Dedifferentiated amniotic fluid mesenchymal stem cell (primary cell): ENCODE measurements at regions not wholly inside any gene's neighbourhood (a gene's known extent, or its start where the extent isn't known, plus 50 kb on each side); places are given as distances from the start of the nearest gene placed in this dataset.
"Not testable (repeated sequence)": the region's sequence is repeated elsewhere in the genome, so short reads cannot be mapped to it uniquely, and the experiment has no call there.

ENCODE experiments used
- DNase-seq: peaks from one replicate; pipeline ENCODE4 v3.0.0-alpha.2; 2016; ENCODE audit errors: extremely low spot score

GRCh38 chr17:36845916-36846315, 91.4 kb upstream of the LHX1 start:
- no peak for DNase-seq

- DNase-seq, result no peak
Observed at GRCh38 chr17:36846410-36847292, 90.6 kb upstream of the LHX1 start.

- no peak for DNase-seq
Observed at GRCh38 chr17:36848008-36848902, 89.0 kb upstream of the LHX1 start.

GRCh38 chr17:36849020-36849419, 88.3 kb upstream of the LHX1 start:
- not testable (repeated sequence) for DNase-seq

GRCh38 chr17:36849871-36850348, 87.4 kb upstream of the LHX1 start:
- peak; percentile 21 for DNase-seq

GRCh38 chr17:36850790-36851189, 86.5 kb upstream of the LHX1 start:
- no peak for DNase-seq

GRCh38 chr17:36851250-36851649, 86.0 kb upstream of the LHX1 start:
- no peak for DNase-seq

- DNase-seq, result not testable (repeated sequence)
Observed at GRCh38 chr17:36852478-36852877, 84.8 kb upstream of the LHX1 start.

- no peak for DNase-seq
Observed at GRCh38 chr17:36854982-36855381, 82.3 kb upstream of the LHX1 start.

GRCh38 chr17:36855459-36855858, 81.8 kb upstream of the LHX1 start:
- no peak for DNase-seq

- no peak for DNase-seq
Observed at GRCh38 chr17:36856222-36856621, 81.1 kb upstream of the LHX1 start.

GRCh38 chr17:36856903-36857381, 80.3 kb upstream of the LHX1 start:
- no peak for DNase-seq

GRCh38 chr17:36857698-36858097, 79.6 kb upstream of the LHX1 start:
- no peak for DNase-seq

- DNase-seq, result no peak
Observed at GRCh38 chr17:36858119-36859002, 78.9 kb upstream of the LHX1 start.

GRCh38 chr17:36859003-36859300, 78.3 kb upstream of the LHX1 start:
- no peak for DNase-seq

GRCh38 chr17:36859706-36860105, 77.6 kb upstream of the LHX1 start:
- no peak for DNase-seq

GRCh38 chr17:36861531-36861930, 75.7 kb upstream of the LHX1 start:
- no peak for DNase-seq

- no peak for DNase-seq
Observed at GRCh38 chr17:36862116-36862920, 75.0 kb upstream of the LHX1 start.

- DNase-seq, result no peak
Observed at GRCh38 chr17:36863131-36863530, 74.1 kb upstream of the LHX1 start.

GRCh38 chr17:36863676-36864612, 73.3 kb upstream of the LHX1 start:
- DNase-seq, result no peak
